ENCODE measurements at regions not wholly inside any gene's neighbourhood (a gene's known extent, or its start where the extent isn't known, plus 50 kb on each side); places are given as distances from the start of the nearest gene placed in this dataset.

DNA sequence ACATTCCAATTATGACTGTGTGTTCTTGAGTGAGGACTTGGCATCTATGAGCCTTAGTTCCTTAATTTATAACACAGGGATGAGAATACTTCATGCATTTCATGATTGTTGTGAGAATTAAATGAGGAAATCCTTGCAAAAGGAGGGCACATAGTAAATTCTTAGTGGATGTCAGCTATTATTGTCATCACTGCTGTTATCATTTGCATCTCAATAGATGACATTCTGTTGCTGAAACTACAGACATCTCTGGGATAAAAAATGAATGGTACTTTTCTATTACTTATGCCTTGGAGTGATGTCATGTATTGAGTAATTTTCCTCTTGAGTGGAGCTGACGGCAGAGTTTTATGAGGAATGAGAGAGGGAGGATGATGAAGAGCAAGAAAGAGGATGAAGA lies 184.4 kb upstream of the CDH11 start:
- TF ChIP-seq, protein P1, sequence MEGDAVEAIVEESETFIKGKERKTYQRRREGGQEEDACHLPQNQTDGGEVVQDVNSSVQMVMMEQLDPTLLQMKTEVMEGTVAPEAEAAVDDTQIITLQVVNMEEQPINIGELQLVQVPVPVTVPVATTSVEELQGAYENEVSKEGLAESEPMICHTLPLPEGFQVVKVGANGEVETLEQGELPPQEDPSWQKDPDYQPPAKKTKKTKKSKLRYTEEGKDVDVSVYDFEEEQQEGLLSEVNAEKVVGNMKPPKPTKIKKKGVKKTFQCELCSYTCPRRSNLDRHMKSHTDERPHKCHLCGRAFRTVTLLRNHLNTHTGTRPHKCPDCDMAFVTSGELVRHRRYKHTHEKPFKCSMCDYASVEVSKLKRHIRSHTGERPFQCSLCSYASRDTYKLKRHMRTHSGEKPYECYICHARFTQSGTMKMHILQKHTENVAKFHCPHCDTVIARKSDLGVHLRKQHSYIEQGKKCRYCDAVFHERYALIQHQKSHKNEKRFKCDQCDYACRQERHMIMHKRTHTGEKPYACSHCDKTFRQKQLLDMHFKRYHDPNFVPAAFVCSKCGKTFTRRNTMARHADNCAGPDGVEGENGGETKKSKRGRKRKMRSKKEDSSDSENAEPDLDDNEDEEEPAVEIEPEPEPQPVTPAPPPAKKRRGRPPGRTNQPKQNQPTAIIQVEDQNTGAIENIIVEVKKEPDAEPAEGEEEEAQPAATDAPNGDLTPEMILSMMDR (IDR thresholded peaks at IDR 0.05): no peak
- no peak for TF ChIP-seq EZH2 (IDR thresholded peaks at IDR 0.05; ENCODE audit: borderline replicate concordance, insufficient read depth, low read depth, low read length, poor library complexity, severe bottlenecking)
